Midbrain (tissue), 1 donor: ENCODE measurements at regions not wholly inside any gene's neighbourhood (a gene's known extent, or its start where the extent isn't known, plus 50 kb on each side); places are given as distances from the start of the nearest gene placed in this dataset.
A peak's percentile ranks its signal among the peaks of the same experiment; 100 is the strongest.
"Not testable (repeated sequence)": the region's sequence is repeated elsewhere in the genome, so short reads cannot be mapped to it uniquely, and the experiment has no call there.

Source experiments
- DNase-seq: peaks from one replicate; lab custom pipeline; 2025; lab: John Stamatoyannopoulos, UW

DNA sequence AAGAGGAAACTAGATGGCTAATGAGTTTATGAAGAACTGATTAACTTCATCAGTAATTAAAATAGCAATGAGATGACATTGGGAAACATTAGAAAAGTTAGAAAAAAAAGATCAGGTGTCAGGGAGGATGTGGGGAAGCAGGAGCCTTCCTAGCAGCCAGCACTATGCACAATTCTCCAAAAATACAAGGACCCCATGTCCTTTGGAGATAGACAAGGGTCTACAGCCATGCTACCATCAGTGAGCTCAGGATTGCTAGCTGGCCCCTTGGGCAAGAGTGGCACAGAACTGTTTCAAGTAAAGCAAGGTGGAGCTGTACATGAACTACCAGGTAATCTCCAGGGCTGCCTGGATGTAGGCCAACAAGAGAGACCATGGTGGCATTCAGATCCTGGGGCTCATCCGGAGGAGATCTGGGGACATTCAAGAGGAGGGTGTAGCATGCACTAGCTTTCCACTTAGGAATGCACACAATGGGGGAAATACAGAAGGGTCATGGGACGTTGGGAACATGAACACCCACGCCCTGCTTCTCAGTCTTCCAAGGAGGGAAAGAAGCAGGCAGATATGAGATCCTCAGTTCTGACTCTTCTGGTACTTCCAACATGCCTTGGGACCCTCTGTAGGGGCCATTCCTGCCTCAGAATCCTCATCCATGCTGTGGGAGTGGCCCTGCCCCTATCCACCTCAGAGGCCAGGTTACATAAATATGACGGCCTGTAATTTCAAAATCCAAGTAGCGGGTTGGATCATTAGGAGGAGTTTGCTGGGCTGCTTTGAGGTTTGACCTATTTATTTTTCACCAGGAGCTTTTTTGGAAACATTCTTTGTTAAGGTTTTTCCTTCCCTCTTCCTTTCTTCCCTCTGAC is 82.2 kb upstream of the HABP2 start:
- DNase-seq: no peak

DNA sequence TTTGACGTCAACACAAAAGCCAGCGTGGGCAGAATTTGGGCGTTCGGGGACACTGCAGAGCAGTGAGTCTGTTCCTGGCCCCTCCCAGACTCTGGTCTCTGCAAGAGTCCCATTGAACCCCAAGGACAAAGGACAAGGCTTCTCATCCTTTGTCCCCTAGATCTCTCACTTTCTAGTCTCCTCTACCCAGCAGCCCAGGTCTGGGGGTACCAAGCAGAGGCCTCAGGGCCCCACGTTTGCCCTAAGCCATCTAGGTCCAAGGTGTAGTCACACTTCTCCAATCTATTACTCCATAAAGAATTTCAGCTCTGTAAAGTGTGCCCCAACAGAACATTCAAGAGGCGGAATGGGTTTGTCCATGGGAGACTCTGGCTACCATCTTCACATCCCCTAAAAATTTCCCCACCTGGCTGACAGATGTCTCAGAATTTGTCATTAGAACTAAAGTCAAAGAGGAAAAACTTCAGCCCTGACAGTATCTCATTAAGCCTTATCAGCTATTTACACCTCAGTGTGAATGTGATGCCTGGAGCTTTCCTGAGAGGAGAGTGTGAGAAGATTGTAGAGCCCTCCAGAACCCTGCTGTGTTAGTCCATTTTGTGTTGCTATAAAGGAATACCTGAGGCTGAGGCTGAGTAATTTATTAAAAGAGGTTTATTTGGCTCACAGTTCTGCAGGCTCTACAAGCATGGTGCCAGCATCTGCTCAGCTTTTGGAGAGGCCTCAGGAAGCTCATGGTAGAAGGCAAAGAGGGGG is 81.4 kb upstream of the HABP2 start:
- no peak for DNase-seq

DNA sequence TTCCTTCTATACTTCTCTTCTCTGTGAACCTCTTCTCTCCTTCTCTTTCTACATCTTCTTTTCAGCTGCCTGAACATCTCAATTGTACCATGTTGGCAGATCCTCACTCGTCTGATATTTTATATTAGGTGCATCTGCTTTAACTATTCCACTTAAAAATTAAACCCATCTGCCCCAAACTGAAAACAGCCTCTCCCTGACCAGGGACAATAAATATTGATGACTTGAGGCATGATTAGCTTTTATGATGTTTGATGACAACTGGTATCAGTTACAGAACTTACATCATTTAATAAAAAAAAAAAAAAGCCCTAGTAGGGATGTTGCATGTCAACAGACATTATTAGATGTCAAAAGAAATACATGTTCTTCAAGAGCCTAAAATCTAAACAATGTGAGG is 79.8 kb upstream of the HABP2 start:
- no peak for DNase-seq

DNA sequence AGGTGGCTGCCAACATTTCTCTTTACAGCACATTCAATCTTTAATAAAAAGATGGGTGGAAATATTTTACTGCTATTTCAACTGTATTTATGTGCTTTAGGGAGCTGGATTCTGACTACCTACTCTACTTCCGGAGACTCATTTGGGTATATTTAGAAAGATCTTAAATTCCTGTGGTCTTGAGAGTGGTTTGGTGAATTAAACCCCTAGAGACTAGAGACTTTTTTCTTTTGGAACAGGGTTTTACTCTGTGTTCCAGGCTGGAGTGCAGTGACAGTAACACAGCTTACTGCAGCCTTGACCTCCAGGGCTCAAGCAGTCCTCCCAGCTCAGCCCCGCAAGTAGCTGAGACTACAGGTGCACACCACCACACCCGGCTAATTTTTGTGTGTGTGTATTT is 79.0 kb upstream of the HABP2 start:
- DNase-seq: no peak

DNA sequence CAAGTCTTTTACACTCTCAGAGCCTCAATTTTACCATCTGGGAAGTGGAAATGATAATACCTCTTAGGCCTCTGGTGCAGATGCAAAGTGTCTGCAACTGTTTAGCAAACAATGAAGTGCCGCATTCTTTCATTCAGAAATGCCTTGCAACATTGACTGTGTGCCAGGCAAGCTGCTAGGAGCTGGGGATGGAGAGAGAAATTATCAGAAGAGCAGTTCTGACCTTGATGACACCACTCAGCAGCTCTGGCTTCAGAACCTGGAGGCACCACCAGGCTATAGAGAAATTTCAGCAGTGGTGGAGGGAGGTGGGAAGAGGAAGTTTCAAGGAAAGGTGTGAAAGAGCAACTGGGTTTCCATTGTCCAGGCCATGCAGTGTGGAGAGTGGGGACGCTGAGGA is 78.1 kb upstream of the HABP2 start:
- DNase-seq: no peak

DNA sequence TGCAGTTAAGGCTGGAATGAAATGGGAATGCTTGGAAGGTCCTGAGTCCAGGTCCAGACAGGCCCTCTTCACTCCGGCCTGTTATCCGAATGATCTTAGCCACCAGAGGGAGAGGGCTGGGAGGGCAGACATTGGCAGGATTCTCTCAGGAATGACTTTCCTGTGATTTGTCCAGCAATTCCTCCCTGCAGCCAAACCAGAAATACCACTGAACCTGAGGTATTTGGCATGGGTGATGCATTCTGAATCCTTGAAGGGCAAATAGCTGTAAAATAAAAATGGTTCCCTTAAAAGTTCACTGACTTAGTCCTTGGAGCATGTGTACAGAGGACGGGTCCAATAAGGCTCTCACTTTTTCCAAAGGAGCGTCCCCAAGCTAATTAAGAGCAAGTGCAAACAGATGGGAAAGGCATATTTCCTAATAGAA is 77.5 kb upstream of the HABP2 start:
- no peak for DNase-seq

DNA sequence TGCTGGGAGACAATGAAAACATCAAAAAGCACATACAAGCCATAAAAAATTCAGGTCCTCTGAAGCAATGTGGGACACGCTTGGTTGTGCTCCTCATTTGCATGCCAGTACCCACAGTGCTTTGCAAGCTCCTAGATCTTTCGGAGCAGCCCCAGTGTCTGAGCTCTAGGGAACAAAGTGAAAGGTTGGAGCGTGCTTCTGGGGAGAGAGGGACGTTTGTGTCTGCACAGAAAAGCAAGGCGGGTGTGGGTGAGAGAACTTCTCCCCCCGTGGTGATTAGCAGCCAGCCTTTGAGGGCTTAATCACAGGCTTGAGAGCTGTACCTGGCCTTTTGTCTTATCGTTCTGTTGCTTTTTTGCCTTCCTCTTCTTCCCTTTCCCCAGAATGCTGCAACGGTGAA is 76.7 kb upstream of the HABP2 start:
- no peak for DNase-seq

DNA sequence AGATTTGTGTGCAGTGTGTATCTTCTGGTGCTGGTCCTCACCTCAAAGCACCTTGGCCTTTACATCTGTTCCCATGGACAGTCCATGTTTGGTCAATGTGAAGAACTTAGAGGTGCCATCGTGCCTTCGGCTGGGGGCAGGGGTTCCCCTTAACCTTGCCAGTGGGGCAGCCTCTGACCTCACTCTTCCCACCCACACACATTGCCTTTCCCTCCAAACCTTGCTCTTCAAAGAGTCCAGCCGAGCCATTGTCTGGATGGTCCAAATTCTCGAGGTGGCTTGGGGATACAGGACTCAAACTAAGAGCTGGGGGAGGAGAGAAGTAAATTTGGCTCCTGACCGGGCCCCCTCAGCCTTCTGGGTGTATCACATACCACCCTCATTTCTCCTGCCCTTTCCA is 76.2 kb upstream of the HABP2 start:
- no peak for DNase-seq

DNA sequence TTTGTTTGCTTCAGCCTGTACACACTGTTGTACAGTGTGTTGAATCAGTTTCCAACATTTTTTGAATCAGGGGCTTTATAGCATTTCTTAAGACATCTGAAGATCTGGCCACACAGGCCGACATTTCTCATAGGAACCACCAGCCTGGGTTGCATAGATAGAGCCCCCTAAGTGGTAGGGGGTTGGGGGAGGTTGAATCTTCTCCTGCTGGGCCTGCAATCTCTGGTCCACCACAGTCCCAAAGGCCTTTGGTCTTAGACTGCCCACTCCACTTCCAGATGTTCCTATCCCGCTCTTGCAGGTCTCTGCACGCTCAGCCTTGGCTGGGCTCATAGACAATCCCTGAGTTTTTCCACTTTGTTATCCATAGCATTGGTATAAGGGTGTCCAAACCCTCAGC is 75.4 kb upstream of the HABP2 start:
- no peak for DNase-seq

DNA sequence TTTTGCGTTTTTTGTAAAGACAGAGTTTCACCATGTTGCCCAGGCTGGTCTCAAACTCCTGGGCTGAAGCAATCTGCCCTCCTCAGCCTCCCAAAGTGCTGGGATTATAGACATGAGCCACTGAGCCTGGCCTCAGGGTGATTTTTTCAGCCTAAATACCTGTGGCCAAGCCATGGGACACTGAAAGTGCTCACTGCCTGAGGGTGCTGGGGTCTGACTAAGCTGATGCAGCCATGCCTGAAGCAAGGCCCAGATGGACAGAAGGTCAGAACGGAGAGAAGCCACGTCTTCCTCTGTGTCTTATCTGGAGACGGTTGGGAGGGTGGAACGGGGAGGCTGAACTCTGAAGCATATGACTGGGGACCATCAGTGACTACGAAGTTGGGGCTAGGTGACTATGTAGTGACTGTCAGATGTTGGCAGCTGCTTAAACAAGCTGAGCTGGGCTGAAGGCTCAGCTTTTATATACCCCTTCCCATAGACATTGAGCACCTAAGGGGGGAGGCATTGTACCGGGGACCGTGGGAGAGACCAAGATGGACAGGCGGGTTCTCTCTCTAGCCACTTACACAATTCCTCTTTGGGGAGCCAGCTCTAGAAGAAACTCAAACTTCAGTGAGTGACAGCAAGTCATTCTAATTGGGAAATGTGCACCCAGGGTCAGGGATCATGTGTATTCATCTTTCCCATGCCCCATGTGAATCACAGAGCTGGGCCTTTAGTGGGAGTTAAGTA is 73.3 kb upstream of the HABP2 start:
- DNase-seq: no peak

DNA sequence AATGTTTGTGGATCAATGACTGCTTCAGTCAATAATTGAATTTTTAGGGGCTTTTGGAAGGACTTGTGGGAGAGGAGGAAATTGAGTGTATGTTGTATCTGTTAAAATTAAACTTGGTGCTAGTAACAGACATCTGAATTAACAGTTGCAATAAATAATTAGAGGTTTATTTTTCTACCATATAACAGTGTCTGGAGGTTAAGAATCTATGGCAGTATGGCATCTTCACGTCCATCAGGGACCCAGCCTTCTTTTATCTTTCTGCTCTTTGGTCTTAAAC is 72.8 kb upstream of the HABP2 start:
- DNase-seq: no peak

DNA sequence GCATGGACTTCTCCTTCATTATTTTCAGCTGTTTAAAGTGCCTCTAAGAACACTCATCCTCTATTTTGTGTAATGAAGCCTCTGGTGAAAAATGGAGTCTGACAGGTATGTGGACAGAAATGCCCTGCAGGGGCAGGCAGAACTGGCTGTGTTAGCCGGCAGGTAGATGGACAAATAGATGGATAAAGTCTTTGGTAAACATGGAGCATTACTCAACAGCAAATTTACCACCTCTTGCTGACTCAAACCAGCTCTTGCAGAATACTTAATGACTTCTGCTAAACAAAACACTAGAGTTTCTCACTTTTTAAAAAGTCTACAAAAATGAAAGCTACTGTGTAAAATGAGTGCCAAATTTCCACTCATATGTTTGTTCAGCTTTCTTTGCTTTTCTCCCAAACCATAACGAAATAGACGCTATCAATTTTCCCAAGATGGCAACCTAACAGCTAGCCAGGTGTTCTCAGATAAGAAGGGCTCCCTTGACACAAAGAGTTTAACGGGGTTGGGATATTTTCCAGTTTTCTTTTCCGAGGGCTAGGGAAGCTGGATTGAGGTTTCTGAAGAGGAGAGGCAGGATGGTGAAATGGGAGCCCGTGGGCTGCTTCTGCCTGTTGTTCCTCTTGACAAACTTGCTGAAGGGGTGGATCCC is 71.9 kb upstream of the HABP2 start:
- DNase-seq: no peak

DNA sequence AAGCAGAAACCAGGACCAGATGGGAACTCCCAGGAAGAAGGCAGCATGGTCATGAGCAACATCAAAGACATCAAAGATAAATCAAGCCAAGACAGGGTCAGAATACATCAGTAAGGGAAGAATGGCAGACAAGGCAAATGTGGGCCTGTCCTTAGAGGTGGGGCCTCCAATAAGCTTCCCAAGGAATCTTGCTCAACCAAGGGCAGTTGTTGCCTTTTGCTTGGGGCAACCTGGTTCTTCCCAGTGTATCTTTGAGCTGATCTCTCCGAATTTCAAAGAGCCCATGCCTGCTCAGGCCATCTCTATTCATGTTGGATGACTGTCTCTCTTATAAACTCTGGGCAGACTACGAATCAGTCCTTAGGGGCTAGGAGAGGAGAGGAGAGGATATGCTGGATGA is 68.4 kb upstream of the HABP2 start:
- no peak for DNase-seq

DNA sequence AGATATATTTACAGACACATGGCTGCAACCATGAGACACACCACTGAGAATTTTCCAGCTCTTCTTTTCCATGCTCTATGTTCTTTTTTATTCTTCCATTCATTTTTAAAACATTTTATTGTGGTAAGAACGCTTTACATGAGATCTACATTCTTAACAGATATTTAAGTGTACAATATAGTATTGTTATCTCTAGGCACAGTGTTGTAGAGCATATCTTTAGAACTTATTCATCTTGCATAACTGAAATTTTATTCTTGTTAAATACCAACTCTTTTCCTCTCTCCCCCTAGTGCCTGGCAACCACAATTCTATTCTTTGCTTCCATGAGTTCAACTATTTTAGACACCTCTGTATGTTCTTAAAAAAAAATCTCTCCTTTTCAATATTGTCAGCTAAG is 67.1 kb upstream of the HABP2 start:
- no peak for DNase-seq

DNA sequence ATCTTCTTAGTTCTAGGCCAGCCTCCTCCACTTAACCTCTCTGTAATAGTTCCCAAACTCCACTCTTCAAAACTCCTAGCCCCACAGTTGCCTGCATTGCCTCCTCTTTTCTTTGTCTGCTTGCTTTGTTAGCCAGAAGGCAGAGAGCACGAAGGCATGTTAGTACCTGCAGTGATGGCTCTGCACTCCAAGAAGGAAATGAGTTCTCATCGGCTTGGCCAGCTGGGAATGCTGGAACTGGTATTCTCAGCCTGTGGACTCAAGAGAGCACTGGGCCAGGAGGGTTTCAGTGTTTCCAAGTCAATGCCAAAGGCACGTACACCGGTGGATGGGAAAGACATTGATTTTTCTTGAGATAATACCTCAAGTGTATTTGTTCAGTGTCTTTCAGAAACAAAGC is 66.3 kb upstream of the HABP2 start:
- DNase-seq: no peak

DNA sequence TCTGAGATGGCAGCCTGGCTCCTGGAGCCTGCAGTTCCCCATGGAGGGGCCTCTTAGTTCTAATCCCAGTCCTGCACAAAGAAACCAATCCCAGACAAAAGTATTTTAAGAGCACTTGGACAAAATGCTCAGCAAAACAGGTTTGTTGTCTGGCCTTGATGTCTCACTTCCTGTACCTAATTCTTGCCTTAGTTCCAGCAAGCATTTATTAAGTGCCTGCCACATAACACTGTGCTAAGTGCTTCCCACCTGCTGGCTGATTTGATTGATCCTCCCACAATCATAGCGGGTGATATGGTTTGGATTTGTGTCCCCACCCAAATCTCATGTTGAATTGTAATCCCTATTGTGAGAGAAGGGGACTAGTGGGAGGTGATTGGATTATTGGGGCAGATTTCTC is 65.7 kb upstream of the HABP2 start:
- no peak for DNase-seq

DNA sequence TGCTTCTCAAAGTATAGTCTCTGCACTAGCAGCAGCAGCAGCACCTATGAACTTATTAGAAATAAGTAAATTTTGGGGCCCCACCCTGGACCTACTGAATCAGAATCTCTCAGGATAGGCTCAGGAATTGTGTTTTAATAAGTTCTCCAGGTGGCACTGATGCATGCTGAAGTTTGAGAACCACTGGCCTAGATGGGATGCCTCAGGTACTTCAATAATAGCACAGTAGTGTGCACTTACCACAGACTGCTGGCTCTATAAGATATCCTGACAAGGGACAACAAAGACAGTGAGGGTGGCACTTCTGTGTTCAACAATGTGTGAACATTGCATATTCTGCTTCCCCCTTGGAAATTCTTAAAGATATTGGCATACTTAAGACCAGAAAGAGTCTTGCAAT is 64.7 kb upstream of the HABP2 start:
- no peak for DNase-seq

DNA sequence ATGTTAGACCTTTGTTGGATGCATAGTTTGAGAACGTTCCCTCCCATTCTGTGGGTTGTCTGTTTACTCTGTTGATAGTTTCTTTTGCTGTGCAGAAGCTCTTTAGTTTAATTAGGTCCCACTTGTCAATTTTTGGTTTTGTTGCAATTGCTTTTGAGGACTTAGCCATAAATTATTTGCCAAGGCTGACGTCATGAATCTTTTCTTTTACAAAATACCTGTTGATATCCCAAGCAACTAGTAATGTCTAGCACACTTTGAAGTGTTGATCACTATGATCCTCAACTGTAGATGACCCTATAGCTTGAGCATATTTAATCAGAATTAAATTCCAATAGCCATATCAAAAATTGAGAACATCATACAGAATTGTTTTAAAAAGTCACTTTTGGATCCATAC is 63.3 kb upstream of the HABP2 start:
- DNase-seq: not testable (repeated sequence)

DNA sequence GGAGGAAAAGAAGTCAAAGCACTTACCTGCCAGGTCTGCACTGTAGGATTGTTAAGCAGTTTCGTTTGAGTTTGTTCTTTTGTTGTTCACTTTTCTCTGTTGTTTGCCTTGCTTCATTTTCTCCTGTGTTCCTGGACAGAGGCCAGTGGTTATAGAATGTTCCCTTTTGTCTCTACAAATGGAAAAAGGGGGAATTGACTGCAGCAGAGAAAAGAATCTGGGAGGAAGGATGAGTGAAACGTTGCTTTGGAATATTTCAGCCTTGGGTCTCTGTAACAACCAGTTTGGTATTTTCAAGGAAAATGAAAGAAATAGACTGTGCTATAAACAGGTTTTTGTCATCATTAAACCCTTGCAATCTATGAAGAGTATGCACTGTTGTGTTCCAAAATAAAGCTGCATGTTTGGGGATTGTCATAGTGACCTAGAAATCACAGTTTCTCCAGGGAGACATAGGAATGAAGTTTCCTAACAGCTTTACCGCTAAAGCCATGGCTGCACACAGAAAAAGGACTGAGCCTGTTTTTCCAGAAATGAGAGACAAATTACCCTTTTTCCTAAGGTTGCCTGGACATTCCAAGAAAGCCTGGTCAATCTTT is 60.8 kb upstream of the HABP2 start:
- DNase-seq: no peak

DNA sequence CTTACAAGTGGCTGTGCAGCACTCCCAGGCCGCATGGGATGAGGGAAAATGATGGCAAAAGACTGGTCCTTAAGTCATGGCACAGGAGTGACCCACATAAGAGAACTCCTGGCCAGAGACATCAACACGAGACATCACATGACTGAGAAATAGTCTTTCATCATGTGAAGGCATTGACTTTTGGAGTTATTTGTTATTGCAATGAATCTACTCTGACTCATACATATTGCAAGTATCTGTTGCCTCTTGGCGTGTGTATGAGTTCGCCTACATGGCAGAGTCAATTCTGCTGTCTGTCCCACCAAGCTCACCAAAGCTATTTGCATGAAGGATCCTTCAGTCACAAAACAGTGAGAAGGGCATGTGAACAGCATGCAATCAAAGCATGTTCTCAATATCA is 59.7 kb upstream of the HABP2 start:
- no peak for DNase-seq

DNA sequence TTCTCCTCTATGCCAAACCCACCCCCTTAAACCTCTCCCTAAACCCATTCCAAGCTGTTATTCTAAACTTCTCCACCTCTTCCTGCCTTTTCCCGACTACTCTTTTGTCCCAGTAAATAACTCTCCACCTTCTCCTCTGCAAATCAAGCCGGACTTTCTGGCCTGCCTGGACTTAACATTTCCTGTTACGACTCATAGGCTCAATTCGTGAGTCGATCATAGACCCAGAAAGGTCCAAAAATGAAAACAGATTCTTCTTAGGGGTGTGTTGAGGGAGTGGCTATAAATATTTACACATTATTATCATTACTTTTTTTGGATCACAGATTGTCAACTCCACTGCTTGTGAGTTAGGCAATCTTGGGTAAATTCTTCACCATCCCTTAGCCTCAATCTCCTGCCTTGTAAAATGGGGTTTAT is 59.0 kb upstream of the HABP2 start:
- no peak for DNase-seq

DNA sequence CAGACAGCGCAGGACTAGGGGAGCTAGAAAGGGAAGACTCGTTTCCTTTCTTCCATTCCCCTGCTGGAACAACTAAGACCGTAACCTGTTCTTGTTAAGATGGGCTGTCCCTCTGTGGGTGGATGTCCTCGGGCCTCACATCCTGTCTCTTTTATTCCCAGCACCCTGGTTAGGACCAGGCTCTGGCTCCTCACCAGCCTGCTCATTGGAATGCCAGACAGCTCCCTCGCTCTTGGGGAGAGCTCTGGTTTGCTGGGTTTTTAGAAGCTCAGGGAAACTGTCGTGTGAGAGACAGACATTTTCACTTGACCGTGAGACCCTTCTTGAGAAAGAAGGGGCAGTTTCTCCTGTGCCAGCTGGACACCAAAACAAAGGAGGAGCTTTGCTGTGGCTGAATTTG is 58.1 kb upstream of the HABP2 start:
- peak; percentile 17 for DNase-seq
